ENCODE measurements at regions not wholly inside any gene's neighbourhood (a gene's known extent, or its start where the extent isn't known, plus 50 kb on each side); places are given as distances from the start of the nearest gene placed in this dataset.

DNA sequence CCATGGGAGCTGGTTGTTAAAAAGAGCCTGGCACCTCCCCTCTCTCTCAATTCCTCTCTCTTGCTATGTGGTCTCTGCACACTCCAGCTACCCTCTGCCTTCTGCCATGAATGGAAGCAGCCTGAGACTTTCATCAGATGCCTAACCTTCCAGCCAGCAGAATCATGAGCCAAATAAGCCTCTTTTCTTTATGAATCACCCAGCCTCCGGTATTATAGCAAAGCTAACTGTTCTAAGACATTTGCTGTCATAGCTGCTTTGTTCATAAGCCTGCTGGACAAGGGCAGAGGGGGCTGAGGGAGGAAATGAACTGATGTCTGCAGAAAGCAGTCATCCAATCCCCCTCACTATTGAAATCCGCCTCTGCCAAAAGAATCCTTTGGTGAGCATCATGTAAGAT is 196.7 kb downstream of the ZNF330 start (continued):
- TF ChIP-seq, protein P1, sequence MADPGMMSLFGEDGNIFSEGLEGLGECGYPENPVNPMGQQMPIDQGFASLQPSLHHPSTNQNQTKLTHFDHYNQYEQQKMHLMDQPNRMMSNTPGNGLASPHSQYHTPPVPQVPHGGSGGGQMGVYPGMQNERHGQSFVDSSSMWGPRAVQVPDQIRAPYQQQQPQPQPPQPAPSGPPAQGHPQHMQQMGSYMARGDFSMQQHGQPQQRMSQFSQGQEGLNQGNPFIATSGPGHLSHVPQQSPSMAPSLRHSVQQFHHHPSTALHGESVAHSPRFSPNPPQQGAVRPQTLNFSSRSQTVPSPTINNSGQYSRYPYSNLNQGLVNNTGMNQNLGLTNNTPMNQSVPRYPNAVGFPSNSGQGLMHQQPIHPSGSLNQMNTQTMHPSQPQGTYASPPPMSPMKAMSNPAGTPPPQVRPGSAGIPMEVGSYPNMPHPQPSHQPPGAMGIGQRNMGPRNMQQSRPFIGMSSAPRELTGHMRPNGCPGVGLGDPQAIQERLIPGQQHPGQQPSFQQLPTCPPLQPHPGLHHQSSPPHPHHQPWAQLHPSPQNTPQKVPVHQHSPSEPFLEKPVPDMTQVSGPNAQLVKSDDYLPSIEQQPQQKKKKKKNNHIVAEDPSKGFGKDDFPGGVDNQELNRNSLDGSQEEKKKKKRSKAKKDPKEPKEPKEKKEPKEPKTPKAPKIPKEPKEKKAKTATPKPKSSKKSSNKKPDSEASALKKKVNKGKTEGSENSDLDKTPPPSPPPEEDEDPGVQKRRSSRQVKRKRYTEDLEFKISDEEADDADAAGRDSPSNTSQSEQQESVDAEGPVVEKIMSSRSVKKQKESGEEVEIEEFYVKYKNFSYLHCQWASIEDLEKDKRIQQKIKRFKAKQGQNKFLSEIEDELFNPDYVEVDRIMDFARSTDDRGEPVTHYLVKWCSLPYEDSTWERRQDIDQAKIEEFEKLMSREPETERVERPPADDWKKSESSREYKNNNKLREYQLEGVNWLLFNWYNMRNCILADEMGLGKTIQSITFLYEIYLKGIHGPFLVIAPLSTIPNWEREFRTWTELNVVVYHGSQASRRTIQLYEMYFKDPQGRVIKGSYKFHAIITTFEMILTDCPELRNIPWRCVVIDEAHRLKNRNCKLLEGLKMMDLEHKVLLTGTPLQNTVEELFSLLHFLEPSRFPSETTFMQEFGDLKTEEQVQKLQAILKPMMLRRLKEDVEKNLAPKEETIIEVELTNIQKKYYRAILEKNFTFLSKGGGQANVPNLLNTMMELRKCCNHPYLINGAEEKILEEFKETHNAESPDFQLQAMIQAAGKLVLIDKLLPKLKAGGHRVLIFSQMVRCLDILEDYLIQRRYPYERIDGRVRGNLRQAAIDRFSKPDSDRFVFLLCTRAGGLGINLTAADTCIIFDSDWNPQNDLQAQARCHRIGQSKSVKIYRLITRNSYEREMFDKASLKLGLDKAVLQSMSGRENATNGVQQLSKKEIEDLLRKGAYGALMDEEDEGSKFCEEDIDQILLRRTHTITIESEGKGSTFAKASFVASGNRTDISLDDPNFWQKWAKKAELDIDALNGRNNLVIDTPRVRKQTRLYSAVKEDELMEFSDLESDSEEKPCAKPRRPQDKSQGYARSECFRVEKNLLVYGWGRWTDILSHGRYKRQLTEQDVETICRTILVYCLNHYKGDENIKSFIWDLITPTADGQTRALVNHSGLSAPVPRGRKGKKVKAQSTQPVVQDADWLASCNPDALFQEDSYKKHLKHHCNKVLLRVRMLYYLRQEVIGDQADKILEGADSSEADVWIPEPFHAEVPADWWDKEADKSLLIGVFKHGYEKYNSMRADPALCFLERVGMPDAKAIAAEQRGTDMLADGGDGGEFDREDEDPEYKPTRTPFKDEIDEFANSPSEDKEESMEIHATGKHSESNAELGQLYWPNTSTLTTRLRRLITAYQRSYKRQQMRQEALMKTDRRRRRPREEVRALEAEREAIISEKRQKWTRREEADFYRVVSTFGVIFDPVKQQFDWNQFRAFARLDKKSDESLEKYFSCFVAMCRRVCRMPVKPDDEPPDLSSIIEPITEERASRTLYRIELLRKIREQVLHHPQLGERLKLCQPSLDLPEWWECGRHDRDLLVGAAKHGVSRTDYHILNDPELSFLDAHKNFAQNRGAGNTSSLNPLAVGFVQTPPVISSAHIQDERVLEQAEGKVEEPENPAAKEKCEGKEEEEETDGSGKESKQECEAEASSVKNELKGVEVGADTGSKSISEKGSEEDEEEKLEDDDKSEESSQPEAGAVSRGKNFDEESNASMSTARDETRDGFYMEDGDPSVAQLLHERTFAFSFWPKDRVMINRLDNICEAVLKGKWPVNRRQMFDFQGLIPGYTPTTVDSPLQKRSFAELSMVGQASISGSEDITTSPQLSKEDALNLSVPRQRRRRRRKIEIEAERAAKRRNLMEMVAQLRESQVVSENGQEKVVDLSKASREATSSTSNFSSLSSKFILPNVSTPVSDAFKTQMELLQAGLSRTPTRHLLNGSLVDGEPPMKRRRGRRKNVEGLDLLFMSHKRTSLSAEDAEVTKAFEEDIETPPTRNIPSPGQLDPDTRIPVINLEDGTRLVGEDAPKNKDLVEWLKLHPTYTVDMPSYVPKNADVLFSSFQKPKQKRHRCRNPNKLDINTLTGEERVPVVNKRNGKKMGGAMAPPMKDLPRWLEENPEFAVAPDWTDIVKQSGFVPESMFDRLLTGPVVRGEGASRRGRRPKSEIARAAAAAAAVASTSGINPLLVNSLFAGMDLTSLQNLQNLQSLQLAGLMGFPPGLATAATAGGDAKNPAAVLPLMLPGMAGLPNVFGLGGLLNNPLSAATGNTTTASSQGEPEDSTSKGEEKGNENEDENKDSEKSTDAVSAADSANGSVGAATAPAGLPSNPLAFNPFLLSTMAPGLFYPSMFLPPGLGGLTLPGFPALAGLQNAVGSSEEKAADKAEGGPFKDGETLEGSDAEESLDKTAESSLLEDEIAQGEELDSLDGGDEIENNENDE (IDR thresholded peaks at IDR 0.05; ENCODE audit: insufficient replicate concordance, low read length), result no peak
- no peak for TF ChIP-seq CBX8 (IDR thresholded peaks at IDR 0.05; ENCODE audit: borderline replicate concordance, low read depth, low read length)
- TF ChIP-seq, protein P2, sequence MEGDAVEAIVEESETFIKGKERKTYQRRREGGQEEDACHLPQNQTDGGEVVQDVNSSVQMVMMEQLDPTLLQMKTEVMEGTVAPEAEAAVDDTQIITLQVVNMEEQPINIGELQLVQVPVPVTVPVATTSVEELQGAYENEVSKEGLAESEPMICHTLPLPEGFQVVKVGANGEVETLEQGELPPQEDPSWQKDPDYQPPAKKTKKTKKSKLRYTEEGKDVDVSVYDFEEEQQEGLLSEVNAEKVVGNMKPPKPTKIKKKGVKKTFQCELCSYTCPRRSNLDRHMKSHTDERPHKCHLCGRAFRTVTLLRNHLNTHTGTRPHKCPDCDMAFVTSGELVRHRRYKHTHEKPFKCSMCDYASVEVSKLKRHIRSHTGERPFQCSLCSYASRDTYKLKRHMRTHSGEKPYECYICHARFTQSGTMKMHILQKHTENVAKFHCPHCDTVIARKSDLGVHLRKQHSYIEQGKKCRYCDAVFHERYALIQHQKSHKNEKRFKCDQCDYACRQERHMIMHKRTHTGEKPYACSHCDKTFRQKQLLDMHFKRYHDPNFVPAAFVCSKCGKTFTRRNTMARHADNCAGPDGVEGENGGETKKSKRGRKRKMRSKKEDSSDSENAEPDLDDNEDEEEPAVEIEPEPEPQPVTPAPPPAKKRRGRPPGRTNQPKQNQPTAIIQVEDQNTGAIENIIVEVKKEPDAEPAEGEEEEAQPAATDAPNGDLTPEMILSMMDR (IDR thresholded peaks at IDR 0.05; ENCODE audit: control extremely low read depth in 1 of 3, insufficient read depth in 1 of 3, low read depth in 1 of 3, low read length in 3 of 3), result no peak
- no peak for TF ChIP-seq BRCA1 (IDR thresholded peaks at IDR 0.05; ENCODE audit: low read depth, low read length)
- no peak for TF ChIP-seq POLR2AphosphoS5 (IDR thresholded peaks at IDR 0.05; ENCODE audit: low read depth, low read length)
- TF ChIP-seq CHD1 (IDR thresholded peaks at IDR 0.05; ENCODE audit: low read depth, low read length), result no peak
- no peak for TF ChIP-seq SP1 (IDR thresholded peaks at IDR 0.05; ENCODE audit: low read depth, low read length)
- TF ChIP-seq SIX5 (IDR thresholded peaks at IDR 0.05; ENCODE audit: low read depth, low read length), result no peak
- TF ChIP-seq EZH2 (IDR thresholded peaks at IDR 0.05; ENCODE audit: low read depth, low read length, severe bottlenecking), result no peak
- no peak for TF ChIP-seq JUND (IDR thresholded peaks at IDR 0.05; ENCODE audit: low read length)

Data from H1 (cell line).